C4-2B (cell line): ENCODE measurements at regions not wholly inside any gene's neighbourhood (a gene's known extent, or its start where the extent isn't known, plus 50 kb on each side); places are given as distances from the start of the nearest gene placed in this dataset.

Experiments
- H3K27ac ChIP-seq: fragments of 450-650 bp; 2 replicates; pipeline ENCODE4 v1.5.1; 2017
- CTCF ChIP-seq: fragments of 450-650 bp; conservative IDR thresholded peaks from 2 replicates; pipeline ENCODE4 v1.5.1; 2017; ENCODE audit warnings: mild to moderate bottlenecking
- ZFX ChIP-seq: fragments of 450-650 bp; IDR thresholded peaks from 2 replicates; pipeline ENCODE4 v1.6.1; 2017

GRCh38 chr7:9201928-9202327 is 768.5 kb downstream of the NXPH1 start:
- H3K27ac ChIP-seq: no peak overlapping the region
- TF ChIP-seq CTCF: no peak
- no peak for TF ChIP-seq ZFX

GRCh38 chr7:9204571-9204970 is 771.2 kb downstream of the NXPH1 start:
- no peak overlapping the region for H3K27ac ChIP-seq
- no peak for TF ChIP-seq ZFX
- no peak for TF ChIP-seq CTCF

- no peak for TF ChIP-seq ZFX
- no peak for TF ChIP-seq CTCF
- no peak overlapping the region for H3K27ac ChIP-seq
Observed at GRCh38 chr7:9210114-9210513, 776.7 kb downstream of the NXPH1 start.

GRCh38 chr7:9217204-9217603 is 783.8 kb downstream of the NXPH1 start:
- no peak overlapping the region for H3K27ac ChIP-seq
- no peak for TF ChIP-seq ZFX
- TF ChIP-seq CTCF: no peak

GRCh38 chr7:9226500-9226899 is 793.1 kb downstream of the NXPH1 start:
- H3K27ac ChIP-seq: no peak overlapping the region
- TF ChIP-seq ZFX (no peak), CTCF (no peak)

- TF ChIP-seq CTCF (no peak), ZFX (no peak)
- H3K27ac ChIP-seq: no peak overlapping the region
Observed at GRCh38 chr7:9231630-9232121, 798.3 kb downstream of the NXPH1 start.

GRCh38 chr7:9240001-9240400 is 806.6 kb downstream of the NXPH1 start:
- TF ChIP-seq CTCF (no peak), ZFX (no peak)
- no peak overlapping the region for H3K27ac ChIP-seq
